Esophagus muscularis mucosa (tissue), 4 donors: ENCODE measurements at regions not wholly inside any gene's neighbourhood (a gene's known extent, or its start where the extent isn't known, plus 50 kb on each side); places are given as distances from the start of the nearest gene placed in this dataset.

Experiments
- DNase-seq: peaks from one replicate; pipeline ENCODE4 v3.0.0-alpha.2; 2017; ENCODE audit errors: extremely low spot score
- H3K27ac ChIP-seq, 4 donors: fragments of 200-600 bp; sonication (generic); replicated peaks in 1 of 4; 1 replicate in 3 of 4; 2 replicates in 1 of 4; pipeline ENCODE4 v1.5.1; 2016 to 2019; ENCODE audit warnings: mild to moderate bottlenecking in 1 of 4
- H3K27me3 ChIP-seq, 4 donors: fragments of 200-600 bp; sonication (generic); one replicate each; pipeline versions ENCODE4 v1.5.1 to v1.6.0; 2016 to 2019
- H3K36me3 ChIP-seq, 4 donors: fragments of 200-600 bp; sonication (generic); one replicate each; pipeline ENCODE4 v1.5.1; 2016 to 2019
- H3K4me1 ChIP-seq, 4 donors: fragments of 200-600 bp; sonication (generic); one replicate each; pipeline ENCODE4 v1.5.1; 2016 to 2019
- H3K4me3 ChIP-seq, 4 donors: fragments of 200-600 bp; sonication (generic); 1 replicate in 2 of 4; 2 replicates in 2 of 4; pipeline ENCODE4 v1.5.1; 2016 to 2019; ENCODE audit warnings: mild to moderate bottlenecking in 4 of 4, moderate library complexity in 1 of 4
- H3K9me3 ChIP-seq, 4 donors: fragments of 200-600 bp; sonication (generic); 1 replicate in 3 of 4; 2 replicates in 1 of 4; pipeline ENCODE4 v1.5.1; 2016 to 2019
- EP300 ChIP-seq: sonication (generic); formaldehyde crosslinking; IDR thresholded peaks from one replicate; pipeline ENCODE4 v1.6.1; 2017; ENCODE audit warnings: antibody characterized with exemption
- POLR2A ChIP-seq: fragments of 450-650 bp; IDR thresholded peaks from one replicate; pipeline ENCODE4 v1.6.1; 2017; ENCODE audit warnings: antibody characterized with exemption, moderate library complexity, mild to moderate bottlenecking, low read depth
- POLR2AphosphoS5 ChIP-seq, 2 donors: sonication (generic); formaldehyde crosslinking; IDR thresholded peaks; one replicate each; pipeline ENCODE4 v1.6.1; 2017; ENCODE audit warnings: antibody characterized with exemption in 2 of 2
- WGBS: methylation state at CpG from one replicate; pipeline ENCODE4 v1.1.5; 2018; 5-methylcytosine and 5-hydroxymethylcytosine counted together
- intact Hi-C: fragments of 100-400 bp; cut with DNase I; formaldehyde crosslinking; loops from one replicate; pipeline ENCODE4 v1.15.1; 2023
- TF ChIP-seq, protein P1 (sequence below), 3 experiments: fragments of 200-600 bp in 2 of 3; fragments of 450-650 bp in 1 of 3; sonication (generic) in 2 of 3; IDR thresholded peaks; one replicate each; pipeline ENCODE4 v1.5.1; 2017 to 2019; ENCODE audit warnings: antibody characterized with exemption in 3 of 3, mild to moderate bottlenecking in 2 of 3, moderate library complexity in 1 of 3

DNA sequence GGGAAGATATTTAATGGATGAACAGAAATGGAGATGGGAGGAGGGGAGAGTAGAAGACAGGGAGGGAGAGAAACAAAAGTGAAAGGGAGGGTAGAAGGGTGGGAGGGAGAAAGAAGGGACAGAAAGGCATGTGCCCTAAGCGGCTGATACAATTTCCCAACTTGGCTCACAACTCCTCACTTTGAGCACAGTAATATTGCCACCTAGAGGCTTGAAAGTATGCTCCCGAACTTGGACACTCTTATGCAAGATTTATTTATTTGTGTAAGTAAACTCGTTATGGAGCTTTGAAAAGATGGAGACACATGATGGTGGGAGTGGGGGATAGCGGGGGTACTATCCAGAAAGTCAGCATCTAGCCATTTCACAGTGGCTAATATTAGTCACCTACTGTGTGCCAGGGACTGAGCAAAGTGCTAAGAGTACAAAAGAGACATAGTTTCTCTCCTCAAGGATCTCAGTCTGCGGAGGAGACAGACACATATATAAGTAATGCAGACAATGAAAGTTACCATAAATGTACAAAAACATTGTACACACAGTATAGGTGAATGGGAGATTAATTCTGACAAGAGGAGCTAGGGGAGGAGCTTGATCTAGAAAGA is 189.7 kb downstream of the SEC16B start:
- H3K27me3 ChIP-seq, result no peaks in the 10 kb centered on the region
- no peak overlapping the region for H3K27ac ChIP-seq
- H3K36me3 ChIP-seq, result no peaks in the 10 kb centered on the region
- TF ChIP-seq EP300, result no peak
- TF ChIP-seq, protein P1, sequence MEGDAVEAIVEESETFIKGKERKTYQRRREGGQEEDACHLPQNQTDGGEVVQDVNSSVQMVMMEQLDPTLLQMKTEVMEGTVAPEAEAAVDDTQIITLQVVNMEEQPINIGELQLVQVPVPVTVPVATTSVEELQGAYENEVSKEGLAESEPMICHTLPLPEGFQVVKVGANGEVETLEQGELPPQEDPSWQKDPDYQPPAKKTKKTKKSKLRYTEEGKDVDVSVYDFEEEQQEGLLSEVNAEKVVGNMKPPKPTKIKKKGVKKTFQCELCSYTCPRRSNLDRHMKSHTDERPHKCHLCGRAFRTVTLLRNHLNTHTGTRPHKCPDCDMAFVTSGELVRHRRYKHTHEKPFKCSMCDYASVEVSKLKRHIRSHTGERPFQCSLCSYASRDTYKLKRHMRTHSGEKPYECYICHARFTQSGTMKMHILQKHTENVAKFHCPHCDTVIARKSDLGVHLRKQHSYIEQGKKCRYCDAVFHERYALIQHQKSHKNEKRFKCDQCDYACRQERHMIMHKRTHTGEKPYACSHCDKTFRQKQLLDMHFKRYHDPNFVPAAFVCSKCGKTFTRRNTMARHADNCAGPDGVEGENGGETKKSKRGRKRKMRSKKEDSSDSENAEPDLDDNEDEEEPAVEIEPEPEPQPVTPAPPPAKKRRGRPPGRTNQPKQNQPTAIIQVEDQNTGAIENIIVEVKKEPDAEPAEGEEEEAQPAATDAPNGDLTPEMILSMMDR (IDR thresholded peaks at IDR 0.05), result peak; percentile 48 to 60 (median 57)
- peaks cover 0 to 5% (median 1%) of the 10 kb centered on the region in 4 donors for H3K4me1 ChIP-seq
- 29% methylated on average over 5 of the region's 5 CpGs for whole genome bisulfite sequencing
- intact Hi-C loops, result loop anchor here (2.0 to 10.0 kb wide), 2 partner anchors 165 to 883 kb away; no protein-coding TSS in a partner anchor
- H3K9me3 ChIP-seq, result no peaks in the 10 kb centered on the region
- H3K4me3 ChIP-seq, result no peak overlapping the region
- no peak for DNase-seq

DNA sequence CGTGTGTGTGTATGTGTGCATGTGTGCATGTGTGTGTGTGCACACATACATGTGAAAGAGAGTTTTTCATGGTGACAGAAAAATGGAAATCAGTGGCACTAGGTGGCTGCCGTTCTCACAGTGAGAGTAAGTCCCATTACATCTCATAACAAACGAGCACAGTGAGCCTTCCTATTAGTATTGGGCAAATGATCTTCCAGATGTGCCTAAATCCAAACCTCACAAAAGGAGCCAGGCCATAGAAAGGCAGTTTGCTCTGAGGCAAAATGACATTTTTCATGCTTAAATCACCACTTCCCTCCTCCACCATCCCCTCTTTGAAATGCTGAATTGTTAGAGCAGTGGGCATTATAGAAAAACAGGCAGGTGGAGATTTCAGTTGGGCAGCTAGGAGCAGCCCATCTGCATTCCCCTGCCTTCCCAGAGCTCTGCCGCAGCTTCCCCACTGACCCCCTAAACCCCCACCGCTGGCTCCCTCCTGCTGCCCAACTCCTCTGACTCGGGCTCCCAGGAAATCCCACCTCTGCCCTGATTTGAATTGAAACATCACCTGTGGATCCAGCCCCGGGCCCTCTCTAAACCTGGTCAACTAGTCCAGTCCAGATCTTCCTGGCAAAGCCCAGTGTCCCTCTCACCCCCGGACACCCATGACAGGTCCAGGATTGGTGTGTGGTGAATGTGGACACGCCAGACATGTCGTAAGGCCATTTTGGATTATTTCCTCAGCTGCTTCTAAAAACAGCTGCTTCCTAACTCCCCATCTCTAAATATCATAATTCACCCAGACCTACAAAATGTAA is 190.5 kb downstream of the SEC16B start:
- H3K4me1 ChIP-seq, result peaks cover 0 to 5% (median 1%) of the 10 kb centered on the region in 4 donors
- no peaks in the 10 kb centered on the region for H3K27me3 ChIP-seq
- H3K27ac ChIP-seq, result no peak overlapping the region
- H3K36me3 ChIP-seq, result no peaks in the 10 kb centered on the region
- no peak for TF ChIP-seq POLR2A
- TF ChIP-seq, protein P1 (IDR thresholded peaks at IDR 0.05), result no peak
- peaks cover 0 to 4% (median under 1%) of the 10 kb centered on the region in 4 donors for H3K9me3 ChIP-seq
- WGBS, result 65% methylated on average over 10 of the region's 10 CpGs
- intact Hi-C loops, result no loop called here
- H3K4me3 ChIP-seq, result no peak overlapping the region
- no peak for DNase-seq

DNA sequence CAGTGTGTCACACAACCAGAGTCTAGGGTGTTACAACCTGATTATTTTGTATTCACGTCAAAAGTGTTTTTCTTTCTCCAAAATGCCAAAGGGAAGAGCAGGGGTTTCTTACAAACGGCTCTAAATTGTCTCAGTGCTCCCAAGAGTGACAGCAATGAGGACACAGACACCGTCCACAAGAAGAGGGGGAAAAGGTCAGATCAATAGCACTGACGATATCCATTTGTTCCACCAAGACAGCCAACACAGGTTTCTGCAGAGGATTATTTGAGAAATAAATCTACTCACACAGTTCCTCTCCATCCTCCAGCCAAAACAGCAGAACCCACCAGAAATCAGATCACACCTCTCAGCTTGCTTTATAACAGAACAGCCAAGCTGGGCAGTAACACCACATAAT is 193.9 kb downstream of the SEC16B start:
- Histone ChIP-seq H3K4me1 (peaks cover 0 to 5% (median 1%) of the 10 kb centered on the region in 4 donors), H3K4me3 (no peak overlapping the region), H3K9me3 (peaks cover 0 to 26% (median 13%) of the 10 kb centered on the region in 4 donors), H3K27ac (no peak overlapping the region), H3K27me3 (no peaks in the 10 kb centered on the region), H3K36me3 (no peaks in the 10 kb centered on the region)
- TF ChIP-seq POLR2AphosphoS5 (IDR thresholded peaks at IDR 0.05), result no peak
- no peak for TF ChIP-seq POLR2A
- TF ChIP-seq EP300, result no peak
- TF ChIP-seq, protein P1 (IDR thresholded peaks at IDR 0.05), result no peak
- WGBS, result 56% methylated on average over 4 of the region's 4 CpGs
- no peak for DNase-seq
- intact Hi-C loops, result no loop called here

DNA sequence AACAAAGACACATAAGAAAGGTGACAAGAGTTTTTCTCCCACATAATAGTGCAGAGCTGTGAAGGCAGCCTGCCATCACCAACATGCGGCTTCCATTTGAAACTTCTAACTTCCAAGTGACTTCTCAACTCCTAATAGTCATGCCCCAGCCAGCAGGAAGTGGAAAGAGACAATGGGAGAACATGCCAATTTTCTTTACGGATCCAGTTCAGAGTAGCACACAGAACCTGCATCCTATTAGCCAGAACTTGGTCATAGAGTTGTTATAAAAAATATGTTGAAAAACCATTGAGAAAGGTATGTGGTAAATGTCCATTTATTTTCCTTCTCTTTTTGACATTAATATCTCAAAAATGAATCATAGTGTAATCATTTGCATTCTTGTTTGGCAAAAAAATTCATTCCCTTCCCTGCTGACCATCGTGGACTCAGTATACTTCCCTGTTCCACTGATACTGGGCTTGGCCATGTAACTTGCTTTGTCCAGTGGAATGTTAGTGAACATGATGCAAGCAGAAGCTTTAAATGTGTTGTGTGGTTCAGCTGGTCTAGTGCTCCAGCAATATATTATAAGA is 197.4 kb downstream of the SEC16B start:
- Histone ChIP-seq H3K36me3 (no peaks in the 10 kb centered on the region), H3K4me1 (no peaks in the 10 kb centered on the region), H3K27ac (no peak overlapping the region), H3K9me3 (peaks cover 0 to 26% (median 13%) of the 10 kb centered on the region in 4 donors), H3K4me3 (no peak overlapping the region), H3K27me3 (no peaks in the 10 kb centered on the region)
- TF ChIP-seq POLR2AphosphoS5 (IDR thresholded peaks at IDR 0.05), result no peak
- TF ChIP-seq, protein P1 (IDR thresholded peaks at IDR 0.05), result no peak
- no peak for TF ChIP-seq EP300
- no peak for TF ChIP-seq POLR2A
- intact Hi-C loops, result no loop called here
- WGBS, result 83% methylated on average over 3 of the region's 3 CpGs
- no peak for DNase-seq
